ENCODE measurements at regions not wholly inside any gene's neighbourhood (a gene's known extent, or its start where the extent isn't known, plus 50 kb on each side); places are given as distances from the start of the nearest gene placed in this dataset.

GRCh38 chr11:45577752-45578151, 87.7 kb downstream of the CHST1 start:
- peaks cover 0 to 82% (median 0%) of the 10 kb centered on the region in 7 donors for H3K27me3 ChIP-seq (replicated peaks in 1 of 7)
- intact Hi-C loops (cut with DNase I; ENCODE audit: low total_unique reads), result no loop called here
- H3K4me1 ChIP-seq, result no peaks in the 10 kb centered on the region
- H3K36me3 ChIP-seq, result no peaks in the 10 kb centered on the region
- no peak for DNase-seq
- no peak overlapping the region for H3K27ac ChIP-seq
- H3K4me3 ChIP-seq, result no peak overlapping the region
- 38 to 48% (median 43%) methylated on average over 4 of the region's 4 CpGs for WGBS, 5 donors
- TF ChIP-seq CTCF (IDR thresholded peaks at IDR 0.05 in 8 of 11, conservative IDR thresholded peaks at IDR 0.05 in 3 of 11) (no peak), POLR2A (IDR thresholded peaks at IDR 0.05) (no peak), POLR2AphosphoS5 (IDR thresholded peaks at IDR 0.05) (no peak)
- no peaks in the 10 kb centered on the region for H3K9me3 ChIP-seq

- no peak overlapping the region for H3K27ac ChIP-seq
- intact Hi-C loops (cut with DNase I; ENCODE audit: low total_unique reads), result no loop called here
- no peaks in the 10 kb centered on the region for H3K4me1 ChIP-seq
- WGBS, 5 donors, result 75 to 84% (median 77%) methylated on average over 12 to 13 of the region's 13 CpGs
- H3K4me3 ChIP-seq, result no peak overlapping the region
- H3K36me3 ChIP-seq, result no peaks in the 10 kb centered on the region
- TF ChIP-seq POLR2AphosphoS5 (IDR thresholded peaks at IDR 0.05) (no peak), POLR2A (IDR thresholded peaks at IDR 0.05) (no peak), CTCF (IDR thresholded peaks at IDR 0.05 in 8 of 11, conservative IDR thresholded peaks at IDR 0.05 in 3 of 11) (no peak)
- DNase-seq, result no peak
- H3K27me3 ChIP-seq (replicated peaks in 1 of 7), result peaks cover 0 to 78% (median 0%) of the 10 kb centered on the region in 7 donors
- H3K9me3 ChIP-seq, result no peaks in the 10 kb centered on the region
Observed at GRCh38 chr11:45576461-45577215, 88.8 kb downstream of the CHST1 start.

- Histone ChIP-seq H3K27me3 (replicated peaks in 1 of 7) (peaks cover 0 to 67% (median 0%) of the 10 kb centered on the region in 7 donors), H3K36me3 (no peaks in the 10 kb centered on the region), H3K4me1 (no peaks in the 10 kb centered on the region), H3K27ac (no peak overlapping the region), H3K4me3 (no peak overlapping the region), H3K9me3 (no peaks in the 10 kb centered on the region)
- intact Hi-C loops (cut with DNase I; ENCODE audit: low total_unique reads), result no loop called here
- no peak for DNase-seq
- no peak for TF ChIP-seq POLR2A (IDR thresholded peaks at IDR 0.05)
- no peak for TF ChIP-seq POLR2AphosphoS5 (IDR thresholded peaks at IDR 0.05)
- TF ChIP-seq CTCF (IDR thresholded peaks at IDR 0.05 in 8 of 11, conservative IDR thresholded peaks at IDR 0.05 in 3 of 11), result no peak
- 85 to 97% (median 89%) methylated on average over 3 to 5 of the region's 5 CpGs for WGBS, 5 donors
Observed at GRCh38 chr11:45573728-45574127, 91.7 kb downstream of the CHST1 start.

- TF ChIP-seq POLR2A (IDR thresholded peaks at IDR 0.05), result no peak
- TF ChIP-seq POLR2AphosphoS5 (IDR thresholded peaks at IDR 0.05), result no peak
- TF ChIP-seq CTCF (IDR thresholded peaks at IDR 0.05 in 8 of 11, conservative IDR thresholded peaks at IDR 0.05 in 3 of 11), result no peak
- intact Hi-C loops (cut with DNase I; ENCODE audit: low total_unique reads), result no loop called here
- H3K27me3 ChIP-seq (replicated peaks in 1 of 7), result peaks cover 0 to 58% (median 0%) of the 10 kb centered on the region in 7 donors
- no peaks in the 10 kb centered on the region for H3K9me3 ChIP-seq
- H3K27ac ChIP-seq, result no peak overlapping the region
- H3K4me1 ChIP-seq, result no peaks in the 10 kb centered on the region
- 59 to 76% (median 66%) methylated on average over 7 of the region's 7 CpGs for WGBS, 5 donors
- no peak overlapping the region for H3K4me3 ChIP-seq
- no peak for DNase-seq
- no peaks in the 10 kb centered on the region for H3K36me3 ChIP-seq
Observed at GRCh38 chr11:45572354-45573123, 92.9 kb downstream of the CHST1 start.
